HT-29 (cell line): ENCODE measurements at regions not wholly inside any gene's neighbourhood (a gene's known extent, or its start where the extent isn't known, plus 50 kb on each side); places are given as distances from the start of the nearest gene placed in this dataset.

Experiments used
- DNase-seq: peaks from one replicate; pipeline ENCODE4 v3.0.0-alpha.2; 2015; ENCODE audit warnings: low spot score

DNA sequence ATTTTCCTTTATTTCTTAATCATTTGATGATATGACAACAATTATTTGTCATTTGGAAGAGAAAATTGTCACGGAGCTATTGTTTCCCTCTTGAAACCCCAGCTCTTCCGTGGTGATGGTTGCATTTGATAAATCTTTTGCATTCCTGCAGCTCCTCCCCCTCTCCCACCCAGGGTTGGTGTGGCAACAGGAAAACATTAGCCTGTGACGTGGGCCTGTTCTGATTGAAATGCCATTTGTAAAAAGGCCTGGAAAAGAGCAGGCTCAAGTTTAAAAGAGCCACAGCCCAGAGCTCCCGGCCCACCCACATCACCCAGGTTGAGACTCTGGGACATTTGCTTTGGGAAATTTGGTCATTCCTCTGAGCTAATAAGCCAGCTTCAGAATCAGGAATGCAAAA, 282.5 kb downstream of the RPLP1 start:
- DNase-seq, result peak; percentile 73

DNA sequence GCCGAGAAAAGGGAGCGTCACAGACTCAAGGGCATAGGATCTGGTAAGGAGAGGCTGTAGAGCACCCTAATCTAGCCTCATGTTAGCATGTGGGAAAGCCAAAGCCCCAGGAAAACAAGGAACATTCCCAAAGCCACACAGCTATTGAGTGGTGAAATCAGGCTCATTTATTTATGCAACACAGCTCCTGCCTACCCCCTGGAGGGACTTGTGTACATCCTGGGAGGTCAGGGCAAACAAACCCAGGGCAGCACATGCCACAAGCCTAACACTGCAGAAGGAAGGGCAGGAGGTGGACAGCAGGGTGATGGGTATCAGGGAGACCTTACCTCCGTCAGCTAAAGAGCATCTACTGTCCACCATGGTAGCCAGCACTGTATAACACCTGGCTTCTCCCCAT, 283.5 kb downstream of the RPLP1 start:
- DNase-seq, result no peak

DNA sequence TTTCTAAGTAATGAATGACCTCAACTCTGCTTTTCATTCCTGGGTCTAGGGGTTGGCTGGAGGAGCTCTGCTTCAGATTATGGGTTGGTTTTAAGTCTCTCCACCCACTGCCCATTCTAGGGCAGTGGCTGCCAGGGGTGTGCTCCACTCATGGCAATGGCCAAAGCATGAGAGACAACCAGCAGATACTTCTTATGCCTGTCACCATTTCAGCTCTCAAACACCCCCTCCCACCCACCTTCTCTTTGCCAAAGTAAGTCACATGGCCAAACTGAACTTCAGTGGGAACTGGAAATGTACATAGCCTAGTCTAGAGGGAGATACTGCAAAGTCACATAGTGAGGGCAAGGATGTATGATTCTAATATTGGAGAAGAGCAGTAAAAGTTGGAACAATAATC, 285.3 kb downstream of the RPLP1 start:
- no peak for DNase-seq

DNA sequence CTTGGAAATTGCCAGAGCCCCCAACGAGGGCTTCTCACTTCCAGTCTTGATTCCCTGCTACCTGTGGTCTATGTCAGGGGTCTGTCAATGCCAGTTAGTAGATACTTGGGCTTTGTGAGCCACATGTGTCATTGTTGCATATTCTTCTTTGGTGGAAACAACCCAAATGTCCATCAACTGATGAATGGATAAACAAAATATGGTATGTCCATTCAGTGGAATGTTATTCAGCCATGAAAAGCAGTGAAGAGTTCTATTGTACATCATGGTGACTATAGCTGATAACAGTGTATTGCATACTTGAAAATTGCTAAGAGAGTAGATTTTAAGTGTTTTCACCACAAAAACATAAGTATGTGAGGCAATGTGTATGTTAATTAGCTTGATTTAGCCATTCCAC, 288.1 kb downstream of the RPLP1 start:
- DNase-seq, result no peak

DNA sequence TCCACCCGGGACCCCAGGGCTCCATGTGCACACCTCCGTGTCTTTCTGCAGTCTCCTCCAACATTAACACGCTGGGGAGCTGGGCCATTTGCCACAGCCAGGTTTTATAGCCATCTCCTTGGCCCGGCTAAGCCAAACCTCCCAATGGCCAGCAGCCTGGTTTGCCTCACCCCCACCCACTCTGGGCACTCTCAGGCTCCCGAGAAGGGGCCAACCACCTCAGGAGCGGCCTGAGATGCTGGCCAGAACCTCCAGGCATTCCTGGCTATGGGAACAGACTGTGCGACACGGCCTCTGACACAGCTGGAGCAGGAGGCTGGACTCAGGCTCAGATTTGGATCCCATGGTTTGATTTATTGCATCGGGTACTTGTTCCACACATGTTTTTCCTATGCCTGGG, 289.7 kb downstream of the RPLP1 start:
- no peak for DNase-seq

DNA sequence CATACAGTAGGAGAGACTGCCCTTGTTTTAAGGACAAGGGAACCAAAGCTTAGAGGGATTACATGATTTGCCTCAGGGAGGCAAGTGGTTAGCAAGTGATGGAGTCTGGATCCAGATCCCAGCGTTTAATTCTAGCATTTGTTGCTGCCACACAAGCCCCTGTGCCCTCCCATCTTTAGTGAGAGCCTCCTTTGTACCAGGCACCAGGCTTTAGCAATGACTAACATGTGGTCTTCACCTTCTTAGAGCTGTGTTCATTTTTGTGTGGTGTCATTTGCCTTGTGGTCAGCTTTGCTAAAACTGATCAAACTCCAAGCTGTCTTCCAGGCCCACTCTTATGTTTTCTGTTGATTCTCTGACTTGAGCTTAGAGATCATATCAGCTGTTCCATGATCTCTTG, 290.5 kb downstream of the RPLP1 start:
- DNase-seq, result no peak

DNA sequence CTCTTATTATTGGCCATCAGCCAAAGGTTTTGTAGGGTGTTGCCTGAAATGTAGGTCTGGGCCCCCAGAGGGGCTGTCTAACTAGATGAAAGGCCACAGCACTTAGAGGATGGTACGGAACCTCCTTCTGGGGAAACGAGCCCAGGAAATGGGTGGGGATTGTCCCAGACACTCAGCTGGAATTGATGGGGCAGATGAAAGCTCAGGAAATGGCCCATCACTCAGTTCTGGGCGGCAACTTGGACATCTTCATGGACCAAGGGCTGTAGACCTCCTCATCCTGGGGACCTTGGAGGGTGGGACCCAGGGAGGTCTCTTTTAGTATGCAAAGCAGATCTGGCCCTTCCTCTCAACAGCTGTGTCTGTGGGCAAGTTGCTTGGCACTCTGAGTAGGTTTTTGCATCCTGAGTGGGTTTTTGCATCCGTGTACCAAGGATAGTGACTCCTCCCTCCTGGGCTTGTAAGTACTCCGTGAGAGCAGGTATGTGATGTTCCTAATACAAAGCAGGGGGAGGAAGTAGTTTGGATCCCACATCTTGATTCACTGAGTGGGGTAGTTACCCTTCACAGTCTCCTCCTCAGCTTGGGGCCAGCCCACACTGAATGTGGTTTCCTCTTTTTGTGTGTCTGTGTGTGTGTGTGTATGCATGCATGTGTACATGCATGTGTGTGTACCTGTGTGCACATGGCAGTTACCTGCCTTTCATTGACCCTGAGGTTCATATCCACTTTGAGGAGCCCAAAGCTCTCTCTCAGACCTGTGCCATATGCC, 292.0 kb downstream of the RPLP1 start:
- no peak for DNase-seq

DNA sequence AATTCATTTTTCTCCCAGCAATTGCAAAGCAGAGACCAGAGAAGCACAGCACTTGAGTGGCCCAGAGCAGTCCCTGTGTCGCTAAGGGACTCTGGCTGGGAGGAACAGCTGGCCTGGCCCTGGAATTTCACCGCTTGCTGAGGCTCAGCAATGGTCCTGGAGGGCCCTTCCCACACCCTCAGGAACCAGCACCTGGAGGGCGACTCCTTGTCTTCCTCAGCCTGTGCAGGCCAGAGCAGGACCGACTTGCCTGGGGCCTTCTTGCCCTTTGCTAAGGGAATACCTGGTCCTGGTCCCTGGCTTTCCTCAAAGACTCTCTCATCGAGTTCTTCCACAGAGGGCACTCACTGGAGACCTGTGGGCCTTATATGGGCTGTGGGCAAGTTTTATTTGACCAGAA, 294.6 kb downstream of the RPLP1 start:
- DNase-seq, result no peak

DNA sequence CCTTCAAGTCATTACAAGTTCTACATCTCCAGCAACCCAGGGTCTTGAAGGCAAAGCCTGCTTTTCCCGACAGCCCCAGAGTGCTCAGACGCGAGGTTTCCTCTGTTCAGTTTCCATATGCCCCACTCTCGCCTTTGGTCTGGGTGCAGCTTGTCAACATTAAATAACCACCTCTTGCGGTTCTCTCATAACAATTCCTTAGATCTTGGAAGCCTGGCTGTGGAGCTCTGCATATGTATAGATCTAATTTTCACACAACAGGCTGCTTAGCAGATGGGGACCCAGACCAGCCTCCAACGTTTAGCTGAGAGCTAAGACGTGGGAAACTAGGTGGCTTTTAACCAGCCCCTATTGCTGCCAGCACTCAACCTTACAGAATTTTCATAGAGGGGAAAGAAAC, 295.5 kb downstream of the RPLP1 start:
- no peak for DNase-seq

DNA sequence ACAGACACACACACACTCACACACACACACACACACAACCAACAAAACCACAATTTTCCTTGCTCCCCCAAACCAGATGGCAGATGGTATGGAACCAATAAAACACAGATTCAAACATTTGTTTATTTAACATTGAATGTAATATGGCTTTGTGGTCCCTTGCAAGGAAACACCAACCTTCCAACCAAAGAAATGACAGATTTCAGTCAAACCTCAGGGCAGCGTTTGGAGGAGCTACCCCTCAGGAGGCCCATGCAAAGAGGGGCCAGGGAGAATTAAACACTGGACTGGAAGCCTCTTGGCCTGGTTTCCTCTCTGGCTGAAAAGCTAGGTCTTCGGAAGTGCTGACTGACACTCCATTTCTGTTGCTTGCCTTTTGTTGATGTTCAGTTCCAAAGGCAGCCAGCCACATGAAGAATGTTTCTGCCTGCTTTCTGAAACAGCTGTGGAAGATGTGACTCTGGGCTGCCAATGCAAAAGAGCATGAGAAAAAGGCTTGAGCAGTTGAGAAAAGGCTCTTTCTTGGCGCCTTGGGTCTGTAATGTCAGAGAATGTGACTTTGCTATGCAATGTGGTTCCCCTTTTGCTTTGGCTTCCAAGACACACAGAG, 296.1 kb downstream of the RPLP1 start:
- no peak for DNase-seq

DNA sequence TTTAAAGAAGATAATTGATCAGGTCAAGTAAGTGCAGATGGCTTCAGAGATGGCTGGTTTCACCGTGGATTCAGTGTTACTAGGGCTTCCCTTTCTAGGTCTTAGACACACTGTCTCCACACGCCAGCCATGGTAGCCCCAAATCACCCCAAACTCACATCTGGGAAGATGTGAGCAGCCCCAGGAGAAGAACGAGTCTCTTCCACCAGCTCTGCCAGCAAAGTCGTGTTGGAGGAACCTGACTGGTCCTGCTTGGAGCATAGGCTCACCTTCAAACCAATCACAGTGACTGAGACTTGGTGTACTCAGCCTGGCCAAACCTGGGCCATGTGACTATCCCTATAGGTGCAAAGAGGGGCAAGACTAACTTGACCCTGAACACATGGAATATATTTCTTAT, 296.7 kb downstream of the RPLP1 start:
- no peak for DNase-seq

DNA sequence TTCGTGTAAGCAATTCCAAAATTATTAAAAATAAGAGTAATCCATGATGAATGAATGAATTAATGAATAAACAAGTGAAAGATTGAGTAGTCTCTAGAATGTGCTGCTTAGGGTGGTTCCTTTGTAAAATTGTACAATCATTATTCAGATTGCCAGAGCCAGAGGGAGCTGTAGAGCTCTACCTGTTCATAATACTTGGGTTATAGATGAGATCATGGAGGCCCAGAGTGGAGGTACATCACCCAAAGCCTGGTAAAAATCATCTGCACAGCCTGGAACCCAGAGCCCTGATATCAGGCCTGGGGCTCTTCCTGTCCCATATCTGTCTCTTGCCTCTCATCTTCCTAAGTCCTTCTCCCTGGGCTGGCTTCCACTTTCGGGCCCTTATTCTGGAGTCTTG, 297.2 kb downstream of the RPLP1 start:
- peak; percentile 50 for DNase-seq

DNA sequence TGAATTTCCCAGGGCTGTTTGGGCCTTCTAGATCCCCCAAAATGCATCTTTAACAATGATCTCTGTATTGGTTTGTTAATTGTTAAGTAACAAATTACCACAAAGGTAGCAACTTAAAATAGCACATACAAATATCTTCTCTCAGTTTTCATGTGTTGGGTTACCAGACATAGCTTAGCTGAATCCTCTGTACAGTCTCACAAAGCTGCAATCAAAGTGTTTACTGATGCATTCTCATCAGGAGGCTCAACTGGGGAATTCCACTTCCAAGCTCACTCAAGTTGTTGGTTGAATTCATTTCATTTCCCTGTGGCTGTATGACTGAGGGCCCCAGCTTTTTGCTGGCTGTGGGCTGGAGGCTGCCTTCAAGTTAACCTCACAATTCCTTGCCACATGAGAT, 297.6 kb downstream of the RPLP1 start:
- DNase-seq, result no peak

DNA sequence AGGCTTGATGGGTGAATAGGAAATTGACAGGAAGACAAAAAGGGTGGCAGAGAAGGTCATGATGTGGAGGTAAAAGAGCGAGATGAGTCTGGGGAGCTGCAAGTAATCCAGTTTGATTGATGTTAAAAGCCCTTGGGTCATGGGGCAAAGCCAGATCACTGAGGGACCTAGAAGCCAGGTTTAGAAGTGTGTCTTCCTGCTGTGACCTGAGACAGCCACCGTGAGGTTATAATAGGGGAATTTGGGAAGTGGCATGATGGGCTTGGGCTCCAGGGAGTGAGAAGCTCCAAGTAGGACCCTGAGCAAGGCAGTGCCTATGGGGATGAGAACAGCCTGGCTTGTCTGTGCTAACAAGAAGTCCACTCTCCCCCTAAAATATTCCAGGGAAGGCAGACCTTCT, 298.5 kb downstream of the RPLP1 start:
- no peak for DNase-seq

DNA sequence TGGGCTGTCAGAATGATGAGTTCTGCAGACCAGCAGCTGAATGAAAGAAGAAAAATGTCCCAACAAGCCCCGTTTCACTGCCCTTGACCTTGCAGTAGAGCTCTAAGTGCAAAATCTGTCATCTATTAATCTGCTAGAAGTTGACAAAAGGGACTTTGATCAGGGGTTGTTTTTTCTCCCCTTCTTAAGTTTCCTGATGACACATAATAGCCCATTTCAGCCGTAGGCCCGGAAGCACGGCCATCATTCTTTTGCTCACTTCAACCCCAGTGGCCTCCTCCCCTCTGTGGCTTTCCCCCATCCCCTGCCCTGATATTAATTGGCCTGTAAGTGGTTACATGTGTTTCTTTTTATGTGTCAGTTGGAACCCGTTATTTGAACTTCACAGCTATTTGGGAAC, 298.9 kb downstream of the RPLP1 start:
- no peak for DNase-seq

DNA sequence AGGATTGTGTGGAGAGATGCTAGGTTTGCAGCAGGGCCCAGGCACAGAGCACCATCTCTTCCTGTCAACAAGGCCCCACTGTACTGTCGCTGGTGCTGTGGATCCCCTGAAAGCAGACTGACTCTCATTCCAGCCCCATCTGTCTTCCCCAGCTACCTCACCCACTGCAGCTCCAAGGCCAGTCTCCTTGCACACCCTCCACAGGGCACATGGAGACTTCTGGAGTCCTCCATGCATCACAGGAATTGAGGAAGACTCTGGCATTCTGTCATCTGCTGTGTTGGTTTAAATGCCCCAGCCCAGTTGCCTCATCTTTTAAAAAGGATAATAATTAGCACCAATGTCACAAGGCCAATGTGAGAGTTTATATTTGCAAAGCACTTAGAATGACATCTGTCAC, 301.2 kb downstream of the RPLP1 start:
- DNase-seq, result no peak

DNA sequence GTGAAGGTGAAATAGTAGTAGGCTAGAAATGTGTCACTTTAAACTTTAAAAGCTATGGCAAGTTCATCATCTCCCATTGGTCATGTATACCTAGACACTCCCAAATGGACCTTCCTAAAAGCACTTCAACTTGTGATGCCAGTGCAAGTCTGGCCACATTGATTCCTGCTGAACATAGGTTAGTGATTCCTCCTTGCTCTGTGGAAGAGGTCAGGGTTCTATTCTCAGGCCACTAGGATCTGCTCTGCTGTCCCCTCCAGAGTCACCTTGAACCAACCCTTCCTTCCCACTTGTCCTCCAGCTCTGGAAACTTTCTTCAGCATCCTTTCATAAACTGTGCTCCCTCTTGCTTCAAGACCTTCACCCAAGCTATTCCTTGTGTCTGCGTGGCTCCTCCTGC, 301.7 kb downstream of the RPLP1 start:
- no peak for DNase-seq

DNA sequence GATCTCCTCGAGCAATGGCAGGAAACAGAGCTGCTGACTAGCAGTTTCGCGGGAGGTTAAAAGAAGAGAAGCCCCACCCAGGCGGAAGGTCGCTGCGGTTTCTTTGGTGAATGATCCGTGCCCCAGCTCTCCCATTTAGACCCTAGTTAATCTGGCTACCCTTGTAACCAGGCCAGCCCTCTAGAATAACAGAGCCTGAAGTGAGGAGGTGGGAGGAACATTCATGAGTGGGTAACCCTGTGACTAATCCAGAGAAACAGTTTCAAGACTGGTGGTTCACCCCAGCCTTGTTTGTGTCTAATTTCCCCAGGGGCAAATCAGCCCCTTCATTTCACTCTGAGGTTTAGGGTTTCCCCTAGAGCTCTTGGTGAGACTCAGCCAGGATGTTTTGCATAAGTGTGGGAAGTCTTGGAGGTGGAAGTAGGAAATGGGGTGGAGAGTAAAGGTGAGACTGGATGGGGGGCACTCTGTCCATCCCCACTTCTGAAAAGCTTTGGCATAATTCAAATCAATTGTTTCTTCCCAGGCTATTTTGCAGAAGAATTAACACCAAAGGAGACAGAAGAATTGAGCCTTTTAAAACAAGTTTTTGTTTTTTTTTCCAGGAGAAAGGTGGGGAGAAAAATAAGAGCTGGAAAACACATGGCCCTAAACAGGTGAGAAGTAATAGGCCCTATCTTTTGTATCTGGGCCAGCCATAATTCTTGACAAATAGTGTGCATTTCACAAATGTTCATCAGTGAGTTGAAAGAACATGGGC, 303.1 kb downstream of the RPLP1 start:
- no peak for DNase-seq

DNA sequence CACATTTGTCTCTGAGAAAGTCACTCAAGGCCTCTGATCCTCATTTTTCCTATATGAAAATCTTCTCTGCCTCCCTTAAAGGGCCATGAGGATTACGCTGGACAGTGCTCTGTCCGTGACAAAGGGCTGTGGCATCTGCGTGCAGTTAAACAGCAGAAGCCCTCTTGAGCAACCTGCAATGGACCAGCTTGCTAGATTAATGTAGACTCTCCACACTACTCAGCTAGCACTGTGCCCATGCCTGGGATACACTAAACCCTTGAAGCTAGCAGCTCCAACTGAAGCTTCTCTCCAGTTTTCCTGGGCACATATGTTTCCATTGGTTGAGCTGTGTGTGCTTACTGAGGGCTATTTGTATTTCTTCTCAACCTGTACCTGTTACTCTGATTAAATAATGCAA, 303.8 kb downstream of the RPLP1 start:
- DNase-seq, result no peak

DNA sequence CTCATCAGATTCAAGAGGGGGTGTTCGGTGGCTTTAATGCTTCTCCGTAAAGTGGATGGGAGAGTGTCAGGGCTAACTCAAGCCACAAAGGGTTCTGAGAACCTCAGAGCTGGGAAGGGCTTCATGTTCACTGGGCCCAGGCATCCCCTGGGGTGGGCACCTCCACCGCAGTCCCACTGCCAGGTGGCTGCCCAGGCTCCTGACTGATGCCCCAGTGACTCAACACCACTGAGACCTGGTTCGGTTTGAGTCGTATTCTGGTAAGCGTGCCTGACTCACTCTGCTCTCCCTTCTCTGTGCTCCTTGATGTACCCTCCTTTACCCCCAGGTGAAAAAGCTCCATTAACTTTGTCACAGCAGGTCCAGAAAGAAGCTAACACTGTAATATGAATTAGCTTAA, 304.6 kb downstream of the RPLP1 start:
- no peak for DNase-seq

DNA sequence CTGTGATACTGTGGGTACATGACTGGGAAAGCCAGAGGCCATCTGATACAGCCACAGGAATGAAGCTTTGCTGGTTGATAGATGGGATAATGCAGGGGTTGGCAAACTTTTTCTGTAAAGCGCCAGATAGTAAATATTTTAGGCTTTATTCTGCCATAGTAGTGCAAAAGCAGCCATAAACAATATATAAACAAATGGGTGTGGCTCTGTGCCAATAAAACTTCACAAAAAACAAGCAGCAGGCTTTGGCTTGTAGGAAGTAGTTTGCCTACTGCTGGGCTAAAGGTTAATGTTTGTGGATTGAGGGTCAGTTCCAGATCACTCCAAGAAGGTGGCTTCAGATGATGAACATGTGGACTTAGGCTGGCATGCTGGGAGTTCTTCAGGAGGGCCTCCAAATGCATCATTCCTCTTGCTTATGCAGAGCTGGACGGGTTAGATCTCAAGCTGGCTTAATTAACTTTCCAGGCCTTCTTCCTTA, 305.7 kb downstream of the RPLP1 start:
- peak; percentile 43 for DNase-seq

DNA sequence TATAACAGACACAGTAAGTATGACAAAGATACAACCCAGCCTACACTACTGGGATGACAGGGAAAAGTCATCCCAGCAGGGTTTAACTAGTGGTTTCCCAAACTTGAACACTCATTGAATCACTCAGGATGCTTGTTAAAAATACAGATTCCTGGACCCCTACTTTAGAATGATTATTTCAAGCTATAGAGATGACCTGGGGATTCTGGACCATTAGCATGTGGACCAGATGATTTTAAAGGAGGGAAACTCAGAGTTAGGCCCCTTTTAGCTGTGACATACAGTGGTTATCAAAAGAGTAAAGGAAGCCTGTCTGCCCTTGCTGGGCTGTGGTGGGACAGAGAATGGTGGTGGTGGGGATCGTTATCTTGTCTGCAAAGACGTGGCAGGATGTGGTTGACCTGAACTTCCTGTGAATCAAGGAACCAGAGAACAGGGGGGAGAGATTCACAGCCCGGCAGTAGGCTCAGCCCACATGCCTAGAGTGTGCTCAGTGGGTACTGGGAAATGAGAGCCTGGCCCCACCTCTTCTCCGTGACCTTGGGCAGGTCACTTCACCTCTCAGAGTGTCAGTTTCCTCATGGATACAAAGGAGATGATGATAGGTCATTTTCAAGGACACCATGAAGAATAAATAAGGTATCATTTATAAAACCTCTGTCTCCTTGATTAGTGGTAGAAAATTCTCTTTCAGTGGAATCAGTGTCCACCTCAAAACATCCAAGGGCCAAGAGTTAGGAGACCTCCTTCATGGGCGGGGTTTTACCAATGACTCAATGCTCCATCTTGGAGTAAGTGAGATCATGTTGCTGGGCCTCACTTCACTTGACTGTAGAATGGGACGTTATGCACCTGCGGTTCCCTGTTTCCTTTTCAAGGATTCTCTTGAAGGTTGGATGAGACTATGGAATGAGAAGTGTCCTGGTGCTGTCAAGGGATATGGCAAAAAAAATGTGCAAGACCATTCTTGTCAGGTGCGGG, 306.5 kb downstream of the RPLP1 start:
- DNase-seq, result no peak
